HG02852 (cell line): ENCODE measurements at regions not wholly inside any gene's neighbourhood (a gene's known extent, or its start where the extent isn't known, plus 50 kb on each side); places are given as distances from the start of the nearest gene placed in this dataset.
"Not testable (repeated sequence)": the region's sequence is repeated elsewhere in the genome, so short reads cannot be mapped to it uniquely, and the experiment has no call there.

Experiments
- ATAC-seq: cut with Tn5 transposase; IDR thresholded peaks from one replicate; pipeline ENCODE4 v1.9.1; 2021; ENCODE audit warnings: mild to moderate bottlenecking, moderate library complexity; ENCODE audit not compliant: unreplicated experiment

DNA sequence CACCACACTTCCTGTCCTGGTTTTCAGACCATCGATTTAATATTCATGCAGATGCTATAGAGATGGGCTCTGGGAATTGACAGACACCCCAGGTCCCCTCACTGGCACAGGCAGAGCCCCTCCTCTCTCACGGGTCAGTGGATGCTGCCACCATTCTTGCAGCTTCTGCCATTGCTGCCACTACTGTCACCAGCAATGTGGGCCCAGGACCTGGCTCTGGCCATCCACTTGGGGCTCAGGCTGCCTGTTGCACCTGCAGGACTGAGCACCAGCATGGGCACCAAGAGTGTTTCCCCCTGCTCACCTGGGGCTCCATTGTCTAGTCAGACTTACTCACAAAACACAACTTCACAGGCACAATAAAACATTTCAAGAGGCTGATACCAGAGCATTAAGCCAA, 479.0 kb upstream of the ZNF608 start:
- ATAC-seq = no peak

DNA sequence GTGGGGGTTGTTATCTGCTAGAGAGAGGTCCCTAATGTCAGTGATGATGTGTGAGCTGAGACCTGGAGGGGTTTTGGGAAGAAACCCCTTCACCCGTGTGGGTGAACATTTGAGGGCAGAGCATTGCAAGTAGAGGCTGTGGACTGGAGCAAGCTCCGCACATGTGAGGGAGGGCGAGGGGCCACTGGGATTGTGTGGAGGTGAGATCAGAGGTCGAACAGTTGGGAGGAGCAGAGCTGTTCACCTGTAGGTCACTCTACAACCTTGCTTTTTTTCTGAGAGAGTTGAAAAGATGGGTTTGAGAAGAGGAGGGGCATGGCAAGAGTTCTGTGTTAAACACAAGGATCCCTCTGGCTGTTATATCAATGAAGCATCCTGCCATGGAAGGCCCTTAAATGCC, 480.4 kb upstream of the ZNF608 start:
- no peak for ATAC-seq

DNA sequence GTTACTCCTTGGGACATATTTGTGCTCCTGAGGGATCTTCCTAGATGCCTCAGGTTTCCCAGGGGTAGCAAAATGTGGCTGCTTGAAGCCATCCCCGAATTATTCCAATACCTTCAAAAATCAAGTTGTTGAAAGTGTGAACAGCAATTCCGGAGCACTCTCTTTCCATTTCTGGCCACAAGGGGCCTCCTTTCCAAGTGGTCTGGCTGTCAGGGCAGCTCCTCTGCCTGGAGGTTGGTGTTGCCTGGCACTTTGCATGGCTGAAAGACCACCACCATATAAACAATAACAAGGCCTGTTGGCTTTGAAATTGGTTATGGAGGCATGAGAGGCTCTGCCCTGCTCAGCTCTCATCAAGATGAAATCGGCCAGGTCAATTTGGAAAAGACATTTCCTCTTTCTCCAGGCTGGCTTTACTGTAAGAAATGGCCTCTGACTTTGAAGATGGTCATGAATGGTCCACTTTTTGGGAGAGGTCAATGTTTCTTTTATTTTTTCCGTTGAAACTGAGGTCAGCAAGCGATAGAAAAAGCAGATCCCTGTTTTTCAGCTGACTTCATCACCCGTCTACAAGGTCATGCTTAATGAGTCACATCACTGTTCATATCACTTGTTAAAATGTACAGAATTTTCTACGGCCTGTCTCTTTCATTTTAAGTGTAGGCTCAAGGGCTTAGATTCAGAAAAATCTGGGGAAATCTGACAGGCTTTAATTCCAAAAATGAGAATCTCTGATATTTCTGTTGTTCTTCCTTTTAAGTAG, 481.1 kb upstream of the ZNF608 start:
- ATAC-seq = no peak

DNA sequence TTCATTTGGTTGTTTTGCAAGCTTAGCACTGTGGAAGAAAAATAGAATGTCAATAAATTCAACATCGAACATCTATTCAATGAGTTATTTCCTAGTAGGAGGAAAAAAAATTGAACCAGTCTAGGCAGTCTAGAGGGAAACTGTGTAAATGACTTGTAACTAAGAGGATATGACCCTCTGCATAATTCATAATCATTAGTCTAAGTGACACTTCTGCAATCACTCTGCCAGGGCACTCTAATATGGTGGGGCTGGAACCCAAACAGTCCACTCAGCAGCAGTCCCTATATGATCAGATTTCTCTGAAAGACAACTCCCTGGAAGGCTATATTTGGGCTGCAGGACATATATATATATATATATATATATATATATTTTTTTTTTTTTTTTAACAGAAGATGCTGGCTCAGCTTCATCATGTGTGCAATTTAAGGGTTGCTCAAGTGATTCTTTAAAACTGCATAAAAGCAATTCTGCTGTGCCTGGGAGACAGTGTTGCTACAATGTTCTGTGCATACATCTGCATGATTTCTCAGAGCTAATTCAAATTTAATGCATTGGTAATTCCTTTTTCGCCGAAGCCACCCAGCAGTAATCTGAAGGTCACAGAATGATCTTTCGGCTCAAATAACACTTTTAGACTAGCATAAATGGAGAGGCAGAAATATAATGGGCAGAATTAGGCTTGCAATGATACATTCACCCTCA, 482.1 kb upstream of the ZNF608 start:
- ATAC-seq = no peak

DNA sequence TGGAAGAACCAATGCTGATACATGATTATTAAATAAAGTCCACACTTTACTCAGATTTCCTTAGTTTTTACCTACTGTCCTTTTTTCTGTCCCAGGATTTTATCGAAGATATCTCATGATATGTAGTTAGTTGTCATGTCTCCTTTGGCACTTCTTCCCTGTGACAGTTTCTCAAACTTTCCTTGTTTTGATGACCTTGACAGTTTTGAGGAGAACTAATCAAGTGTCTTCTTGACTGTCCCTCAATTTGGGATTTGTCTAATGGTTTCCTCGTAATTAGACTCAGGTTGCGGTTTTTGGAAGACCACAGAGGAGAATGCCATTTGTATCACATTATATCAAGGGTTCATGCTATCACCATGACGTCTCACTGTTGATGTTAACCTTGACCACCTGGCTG, 483.1 kb upstream of the ZNF608 start:
- ATAC-seq = no peak

DNA sequence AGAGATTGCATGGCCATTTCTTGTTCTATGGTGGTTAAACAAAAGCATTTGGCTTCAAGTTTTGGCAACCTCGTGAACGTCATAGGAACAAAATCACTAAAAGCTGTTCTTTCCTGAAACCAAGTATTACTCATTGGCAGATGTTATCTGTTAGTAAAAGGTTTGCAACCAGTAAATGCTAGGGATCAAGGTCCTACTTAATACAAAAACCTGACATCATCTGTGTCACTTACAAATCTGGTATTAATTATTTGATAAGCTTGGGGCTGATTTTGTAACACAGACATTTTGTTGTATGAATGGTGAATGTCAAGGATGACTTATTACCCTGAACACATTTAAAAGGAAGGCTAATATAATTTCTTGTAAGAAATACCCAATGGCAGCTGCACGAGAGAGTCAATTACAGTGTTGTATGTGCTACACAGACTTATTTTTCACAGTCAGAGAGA, 486.4 kb upstream of the ZNF608 start:
- ATAC-seq = no peak

DNA sequence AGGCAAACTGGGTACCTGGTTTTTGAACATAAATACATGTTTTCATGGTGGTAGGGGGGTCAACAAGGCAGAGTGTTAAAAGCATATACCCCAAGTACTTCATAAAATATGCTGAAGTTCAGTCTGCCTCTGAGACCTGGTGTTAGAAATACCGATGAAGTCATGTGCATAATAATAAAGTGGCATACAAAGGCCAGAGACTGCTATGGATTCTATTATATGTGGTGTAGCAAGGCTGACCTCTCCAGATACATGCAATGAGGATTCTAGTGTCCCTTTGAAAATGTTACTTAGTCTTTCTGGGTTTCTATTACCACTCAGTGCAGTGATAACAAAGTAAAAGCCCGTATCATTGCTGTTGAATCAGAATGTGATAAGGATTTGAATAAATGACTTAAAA, 487.5 kb upstream of the ZNF608 start:
- ATAC-seq = no peak

DNA sequence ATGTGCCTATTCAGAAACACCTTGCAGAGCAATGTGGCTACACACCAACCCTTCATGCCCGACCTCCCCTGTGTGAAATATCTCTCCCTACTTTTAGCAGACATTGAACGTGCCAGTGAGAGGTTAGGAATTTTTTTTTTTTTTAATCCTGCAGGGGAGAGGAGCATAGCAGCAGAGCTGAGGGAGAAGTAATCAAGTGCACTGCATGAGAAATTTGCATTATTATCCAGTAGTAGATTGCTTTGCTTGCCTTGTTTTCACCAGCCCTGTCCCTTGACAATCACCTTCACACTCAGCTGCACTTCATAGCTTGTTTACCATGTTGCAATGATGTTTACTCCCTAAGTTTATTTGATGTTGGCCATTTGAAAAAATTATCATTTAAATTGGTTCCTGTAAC, 489.6 kb upstream of the ZNF608 start:
- ATAC-seq = no peak

DNA sequence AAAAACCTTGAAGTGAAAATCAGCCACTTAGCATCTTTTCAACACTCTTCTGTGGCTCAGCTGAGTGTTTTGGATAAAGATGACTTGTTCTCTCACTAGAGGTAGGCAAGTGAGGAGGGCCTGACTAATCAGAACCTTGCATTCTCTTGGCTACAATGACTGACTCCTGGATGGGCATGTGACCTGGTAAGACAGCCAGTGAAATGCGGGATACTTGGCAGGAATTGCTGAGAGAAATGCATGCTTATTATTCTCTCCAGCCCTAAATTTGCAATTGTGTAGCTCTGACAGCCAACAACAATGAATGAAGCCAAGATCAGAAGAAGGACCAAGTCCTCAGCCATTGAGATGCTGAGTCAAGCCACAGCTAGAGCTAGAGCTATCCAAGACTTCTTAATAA, 490.5 kb upstream of the ZNF608 start:
- no peak for ATAC-seq

DNA sequence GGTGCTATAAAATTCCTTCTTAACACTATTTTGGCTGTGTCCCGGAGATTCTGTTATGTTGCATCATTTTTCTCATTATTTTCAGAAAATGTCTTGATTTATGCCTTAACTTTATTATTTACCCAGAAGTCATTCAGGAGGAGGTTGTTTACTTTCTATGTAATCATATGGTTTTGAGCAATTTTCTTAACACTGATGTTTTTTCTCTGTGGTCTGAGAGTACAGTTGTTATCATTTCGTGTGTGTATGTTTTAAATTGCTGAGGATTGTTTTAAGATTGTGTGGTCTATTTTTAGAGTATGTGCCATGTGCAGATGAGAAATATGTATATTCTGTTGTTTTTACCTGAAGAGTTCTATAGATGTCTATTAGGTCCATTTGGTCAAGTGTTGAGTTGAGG, 498.1 kb upstream of the ZNF608 start:
- no peak for ATAC-seq

DNA sequence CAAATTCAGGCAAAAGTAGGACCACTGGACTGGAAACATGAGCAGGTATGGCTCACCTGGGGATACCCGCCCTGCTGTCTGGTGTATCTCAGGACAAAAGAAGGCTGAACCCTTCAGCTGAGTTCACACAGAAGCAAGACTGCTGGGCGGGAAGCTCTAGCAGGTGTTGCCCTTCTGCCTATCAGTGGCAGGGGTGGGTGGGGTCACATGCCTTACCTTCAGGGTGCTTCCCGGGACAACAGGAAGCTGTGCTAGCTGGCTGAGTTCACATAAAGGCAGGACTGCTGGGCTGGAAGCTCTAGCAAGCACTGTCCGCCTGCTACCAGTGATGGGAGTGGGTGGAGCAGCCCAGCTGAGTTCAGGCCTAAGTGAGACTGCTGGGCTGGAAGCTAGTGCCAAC, 498.8 kb upstream of the ZNF608 start:
- ATAC-seq = no peak

DNA sequence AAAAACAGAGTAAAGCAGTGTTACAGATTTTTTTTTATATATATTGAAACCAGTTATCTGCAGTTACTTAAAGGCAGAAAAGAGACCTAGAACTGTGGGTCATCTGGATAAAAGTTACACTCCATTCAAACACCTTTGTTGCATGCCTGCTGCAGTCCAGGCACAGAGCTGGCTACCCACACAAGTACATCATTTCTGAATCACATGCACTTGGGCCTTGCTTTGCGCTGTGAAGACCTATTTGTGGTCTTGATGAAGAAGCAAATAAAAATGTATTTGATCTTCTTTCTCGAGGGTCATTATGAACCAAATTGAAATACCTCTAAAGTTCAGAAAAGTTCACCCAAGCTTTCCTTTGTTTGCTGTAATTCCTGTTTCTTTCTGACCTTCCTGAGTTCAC, 503.0 kb upstream of the ZNF608 start:
- ATAC-seq = no peak

DNA sequence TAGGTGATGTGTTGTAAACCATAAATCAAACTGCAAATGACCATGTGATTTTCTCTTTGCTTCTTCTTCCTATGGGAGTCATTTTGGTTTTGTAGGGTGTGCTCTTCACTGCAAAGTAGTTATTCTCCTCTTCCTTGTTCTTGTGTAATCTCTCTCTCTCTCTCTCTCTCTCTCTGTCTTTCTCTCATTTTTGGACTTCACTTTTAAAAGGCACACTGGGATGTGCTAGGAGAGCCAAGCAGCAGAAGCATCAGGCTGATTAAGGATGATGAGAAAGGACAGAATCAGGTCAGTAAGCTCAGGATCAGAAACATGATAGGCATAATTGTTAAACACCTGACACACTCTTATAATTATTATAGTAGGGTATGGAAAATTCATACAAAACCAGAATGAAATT, 505.3 kb upstream of the ZNF608 start:
- ATAC-seq = no peak

DNA sequence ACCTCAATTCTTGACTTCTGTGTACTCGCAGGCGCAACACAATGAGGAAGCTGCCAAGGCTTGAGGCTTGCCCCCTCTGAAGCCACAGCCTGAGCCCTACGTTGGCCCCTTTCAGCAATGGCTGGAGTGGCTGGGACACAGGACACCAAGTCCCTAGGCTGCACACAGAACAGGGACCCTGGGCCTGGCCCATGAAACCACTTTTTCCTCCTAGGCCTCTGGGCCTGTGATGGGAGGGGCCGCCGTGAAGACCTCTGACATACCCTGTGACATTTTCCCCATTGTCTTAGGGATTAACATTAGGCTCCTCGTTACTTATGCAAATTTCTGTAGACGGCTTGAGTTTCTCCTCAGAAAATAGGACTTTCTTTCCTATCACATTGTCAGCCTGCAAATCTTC, 507.2 kb upstream of the ZNF608 start:
- ATAC-seq = not testable (repeated sequence)

DNA sequence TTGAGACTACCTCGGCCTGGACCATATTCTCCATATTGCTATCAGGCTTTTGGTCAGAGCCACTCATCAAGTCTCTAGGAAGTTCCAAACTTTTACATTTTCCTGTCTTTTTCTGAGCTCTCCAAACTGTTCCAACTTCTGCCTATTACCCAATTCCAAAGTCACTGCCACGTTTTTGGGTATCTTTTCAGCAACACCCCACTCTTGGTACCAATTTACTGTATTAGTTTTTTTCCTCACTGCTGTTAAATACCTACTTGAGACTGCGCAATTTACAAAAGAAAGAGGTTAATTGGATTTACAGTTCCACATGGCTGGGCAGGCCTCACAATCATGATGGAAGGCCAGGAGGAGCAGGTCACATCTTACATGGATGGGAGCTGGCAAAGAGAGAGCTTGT, 507.8 kb upstream of the ZNF608 start:
- no peak for ATAC-seq

DNA sequence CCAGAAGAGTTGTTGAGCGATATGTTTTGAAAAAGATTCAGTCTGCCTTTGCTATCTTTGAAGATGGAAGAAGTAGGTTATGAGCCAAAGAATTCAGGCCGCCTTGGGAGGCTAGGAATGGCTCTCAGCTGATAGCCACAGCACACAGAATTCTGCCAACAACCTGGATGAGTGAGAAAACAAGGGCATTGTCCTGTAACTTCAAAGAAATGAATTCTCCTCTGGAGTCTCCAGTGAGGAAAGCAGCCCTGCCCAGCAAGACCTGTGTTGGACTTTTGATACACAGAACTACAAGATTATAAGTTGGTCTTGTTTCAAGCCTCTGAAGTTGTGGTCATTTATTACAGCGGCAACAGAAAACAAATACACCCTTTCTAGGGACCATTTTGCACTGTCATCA, 509.9 kb upstream of the ZNF608 start:
- ATAC-seq = no peak

DNA sequence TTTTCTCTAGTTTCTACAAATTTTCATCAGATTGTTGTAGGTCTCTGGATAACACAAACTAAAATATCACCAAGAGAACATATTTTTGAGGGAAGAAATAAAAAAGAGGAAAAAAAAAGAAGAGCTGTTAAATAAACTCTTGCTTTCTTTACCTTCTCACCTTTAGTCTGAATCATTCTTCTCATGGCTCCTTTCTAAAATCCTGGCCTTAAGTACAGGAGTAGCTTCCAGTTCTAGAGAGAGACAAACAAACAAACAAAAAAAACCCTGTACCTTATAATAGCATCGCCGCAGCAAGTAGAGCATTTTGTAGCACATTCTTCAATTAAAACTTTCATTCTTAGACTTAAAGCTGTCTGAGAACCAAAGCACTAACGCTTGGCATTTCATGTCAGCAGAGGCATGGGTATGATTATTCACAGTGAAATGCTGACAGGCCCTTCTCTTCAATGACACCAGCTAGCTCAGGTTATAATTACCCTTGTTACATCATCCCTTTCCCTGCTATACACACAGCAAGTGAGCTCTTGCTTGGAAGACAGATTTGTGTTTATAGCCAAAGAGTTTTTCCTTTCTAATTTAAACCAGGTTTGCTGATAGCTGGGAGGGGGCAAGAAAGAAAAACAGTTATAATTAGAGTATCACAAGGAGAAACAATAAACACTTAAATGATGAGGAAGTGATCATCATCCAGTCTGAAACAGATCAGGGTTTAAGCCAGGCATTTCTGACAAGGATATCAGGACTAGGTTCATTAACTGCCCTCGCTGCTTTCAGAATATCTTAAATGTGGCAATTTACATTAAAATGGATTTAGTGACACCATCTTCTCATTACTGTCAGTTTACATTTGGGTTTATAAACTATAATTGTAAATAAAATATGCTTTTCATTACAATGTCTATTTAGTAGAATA, 510.9 kb upstream of the ZNF608 start:
- no peak for ATAC-seq

DNA sequence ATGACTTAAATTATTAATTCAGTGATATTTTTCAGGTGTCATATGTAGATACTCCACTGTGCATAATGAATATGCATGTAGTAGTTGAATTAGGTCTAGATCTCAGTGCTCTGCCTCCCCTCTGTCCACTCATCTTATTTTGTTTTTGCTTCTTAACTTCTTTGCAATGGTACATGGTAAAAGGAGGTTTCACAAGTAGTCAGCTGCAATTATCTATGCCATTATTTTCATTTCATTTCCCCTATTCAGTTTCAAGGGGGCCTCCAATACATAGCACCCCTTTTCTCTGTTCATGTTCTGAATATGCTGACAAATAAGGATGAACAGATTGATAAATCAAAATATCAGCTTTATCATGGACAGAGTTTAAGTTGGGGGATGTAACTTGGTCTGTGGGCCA, 511.6 kb upstream of the ZNF608 start:
- no peak for ATAC-seq

DNA sequence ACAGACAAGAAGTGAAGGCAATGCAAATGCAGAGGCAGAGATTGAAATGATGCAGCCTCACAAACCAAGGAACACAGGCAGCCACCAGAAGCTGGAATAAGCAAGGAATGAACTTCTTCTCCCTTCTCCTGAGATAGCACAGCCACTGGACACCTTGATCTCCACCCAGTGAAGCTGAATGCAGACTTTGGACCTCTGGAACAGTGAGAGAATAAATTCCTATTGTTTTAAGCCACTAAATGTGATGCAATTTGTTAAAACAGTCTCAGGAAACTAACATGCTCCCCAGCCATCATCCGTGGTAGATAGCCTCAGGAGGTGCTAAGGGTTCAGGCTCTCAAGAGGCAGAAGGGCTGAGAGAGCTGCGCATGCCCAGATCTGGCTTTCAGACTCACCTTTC, 512.2 kb upstream of the ZNF608 start:
- no peak for ATAC-seq

DNA sequence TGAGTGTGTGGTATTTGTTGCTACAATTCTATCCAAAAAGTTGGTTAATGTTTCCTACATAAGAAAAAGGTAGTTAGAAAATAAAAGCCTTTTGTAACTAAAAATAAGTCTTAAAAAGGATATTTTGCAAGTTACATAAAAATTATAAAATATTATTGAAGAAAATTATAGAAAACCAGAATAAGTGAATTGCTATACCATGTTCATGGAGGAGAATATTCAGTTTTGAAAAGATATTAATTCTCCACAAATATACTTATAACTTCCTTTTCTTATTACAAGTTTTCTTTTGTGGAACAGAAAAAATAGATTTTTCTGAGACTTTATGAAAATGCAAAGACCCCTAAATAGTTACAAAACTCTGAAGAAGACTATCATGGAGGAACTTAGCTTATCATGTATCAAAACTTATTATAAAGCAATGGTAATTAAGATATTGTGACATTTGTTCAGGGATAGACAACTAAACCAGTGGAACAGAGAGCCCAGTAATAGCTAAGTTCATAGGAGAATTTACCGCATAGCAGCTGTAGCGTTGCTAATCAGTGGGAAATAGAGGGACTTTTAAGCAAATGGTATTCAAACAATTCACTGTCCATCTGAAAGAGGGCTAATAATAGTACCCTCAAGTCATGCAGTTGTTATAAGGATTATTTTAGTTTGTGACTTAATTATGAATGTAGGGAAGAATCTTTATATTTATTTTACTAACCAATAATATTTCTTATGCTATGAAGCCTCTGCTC, 515.2 kb upstream of the ZNF608 start:
- ATAC-seq = no peak

DNA sequence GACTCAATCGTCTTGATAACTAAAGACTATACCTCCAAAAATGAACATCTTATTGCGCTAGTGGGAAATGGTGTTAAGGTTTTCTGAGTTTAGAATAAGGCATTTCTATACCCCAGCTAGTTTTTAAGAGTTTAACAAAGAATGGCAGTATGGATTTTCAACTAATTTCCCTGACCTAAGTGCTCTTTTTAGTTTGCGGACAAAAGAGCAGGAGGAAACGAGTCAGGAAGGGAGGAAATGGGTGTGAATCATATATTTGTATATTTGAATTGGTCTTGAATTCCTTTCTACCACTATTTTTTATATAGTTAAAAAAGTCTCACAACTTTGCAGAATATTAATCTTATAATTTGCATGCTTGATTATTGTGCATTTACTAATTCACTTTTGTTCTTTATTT, 516.3 kb upstream of the ZNF608 start:
- no peak for ATAC-seq
